Prostate gland (tissue), 2 donors: ENCODE measurements at regions not wholly inside any gene's neighbourhood (a gene's known extent, or its start where the extent isn't known, plus 50 kb on each side); places are given as distances from the start of the nearest gene placed in this dataset.

Experiments
- POLR2A ChIP-seq: fragments of 450-650 bp; IDR thresholded peaks from one replicate; pipeline ENCODE4 v1.6.1; 2016; ENCODE audit warnings: antibody characterized with exemption, mild to moderate bottlenecking
- POLR2AphosphoS5 ChIP-seq: sonication (generic); formaldehyde crosslinking; IDR thresholded peaks from one replicate; pipeline ENCODE4 v1.6.1; 2017; ENCODE audit warnings: antibody characterized with exemption
- TF ChIP-seq, protein P1 (sequence below), 4 experiments: fragments of 200-600 bp in 2 of 4; fragments of 450-650 bp in 2 of 4; sonication (generic) in 2 of 4; IDR thresholded peaks; 1 replicate in 3 of 4; 2 replicates in 1 of 4; pipeline ENCODE4 v1.5.1; 2016 to 2019; ENCODE audit warnings: antibody characterized with exemption in 4 of 4, mild to moderate bottlenecking in 2 of 4, moderate library complexity in 2 of 4

DNA sequence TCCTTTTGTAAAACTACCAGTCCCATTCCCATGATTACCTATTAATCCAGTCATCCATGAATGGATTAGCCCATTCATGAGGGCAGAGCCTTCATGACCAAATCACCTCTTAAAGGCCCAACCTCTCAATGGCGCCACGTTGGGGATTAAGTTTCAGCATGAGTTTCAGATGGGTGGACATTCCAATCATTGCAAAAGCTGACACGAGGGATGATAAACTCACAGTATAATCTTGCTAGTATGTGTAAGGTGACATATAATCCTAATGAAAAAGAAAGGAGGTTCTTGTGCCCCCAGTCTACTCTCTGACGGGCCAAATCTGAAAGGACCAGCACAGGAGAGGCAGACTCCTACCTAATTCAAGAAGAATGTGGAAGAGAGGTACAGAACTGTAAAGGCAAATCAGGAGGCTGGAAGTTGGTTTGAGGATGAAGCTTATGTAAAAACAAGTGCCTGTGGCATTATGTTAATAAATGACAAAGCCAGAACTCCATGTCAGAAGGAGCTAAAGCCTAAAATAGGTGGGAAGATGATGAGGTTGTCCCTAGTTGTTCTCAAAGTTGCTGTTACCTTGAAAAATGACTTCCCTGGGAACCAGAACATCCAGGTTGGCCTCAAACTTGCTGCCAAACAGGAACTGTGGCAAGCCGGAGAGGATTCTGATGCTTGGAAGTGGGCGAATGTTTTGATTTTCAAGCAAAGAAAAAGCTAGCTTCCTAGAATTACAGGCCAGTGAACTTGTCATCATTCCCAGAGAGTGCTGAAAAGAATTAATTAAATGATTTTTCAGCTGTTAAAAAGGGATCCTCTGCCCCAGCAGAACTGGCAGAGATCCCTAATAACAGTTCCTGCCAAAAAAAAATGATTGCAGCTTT is 106.5 kb upstream of the TIAM2 start:
- TF ChIP-seq, protein P1, sequence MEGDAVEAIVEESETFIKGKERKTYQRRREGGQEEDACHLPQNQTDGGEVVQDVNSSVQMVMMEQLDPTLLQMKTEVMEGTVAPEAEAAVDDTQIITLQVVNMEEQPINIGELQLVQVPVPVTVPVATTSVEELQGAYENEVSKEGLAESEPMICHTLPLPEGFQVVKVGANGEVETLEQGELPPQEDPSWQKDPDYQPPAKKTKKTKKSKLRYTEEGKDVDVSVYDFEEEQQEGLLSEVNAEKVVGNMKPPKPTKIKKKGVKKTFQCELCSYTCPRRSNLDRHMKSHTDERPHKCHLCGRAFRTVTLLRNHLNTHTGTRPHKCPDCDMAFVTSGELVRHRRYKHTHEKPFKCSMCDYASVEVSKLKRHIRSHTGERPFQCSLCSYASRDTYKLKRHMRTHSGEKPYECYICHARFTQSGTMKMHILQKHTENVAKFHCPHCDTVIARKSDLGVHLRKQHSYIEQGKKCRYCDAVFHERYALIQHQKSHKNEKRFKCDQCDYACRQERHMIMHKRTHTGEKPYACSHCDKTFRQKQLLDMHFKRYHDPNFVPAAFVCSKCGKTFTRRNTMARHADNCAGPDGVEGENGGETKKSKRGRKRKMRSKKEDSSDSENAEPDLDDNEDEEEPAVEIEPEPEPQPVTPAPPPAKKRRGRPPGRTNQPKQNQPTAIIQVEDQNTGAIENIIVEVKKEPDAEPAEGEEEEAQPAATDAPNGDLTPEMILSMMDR (IDR thresholded peaks at IDR 0.05): no peak
- TF ChIP-seq POLR2A (no peak), POLR2AphosphoS5 (no peak)
